Suprapubic skin (tissue), 4 donors: ENCODE measurements at regions not wholly inside any gene's neighbourhood (a gene's known extent, or its start where the extent isn't known, plus 50 kb on each side); places are given as distances from the start of the nearest gene placed in this dataset.

Experiments used
- EP300 ChIP-seq: sonication (generic); formaldehyde crosslinking; IDR thresholded peaks from one replicate; pipeline ENCODE4 v1.6.1; 2017; ENCODE audit warnings: antibody characterized with exemption
- POLR2A ChIP-seq, 2 donors: fragments of 450-650 bp; IDR thresholded peaks; one replicate each; pipeline ENCODE4 v1.6.1; 2017; ENCODE audit warnings: antibody characterized with exemption in 2 of 2, mild to moderate bottlenecking in 2 of 2, moderate library complexity in 2 of 2
- POLR2AphosphoS5 ChIP-seq, 3 donors: sonication (generic); formaldehyde crosslinking; IDR thresholded peaks; one replicate each; pipeline ENCODE4 v1.6.1; 2017; ENCODE audit warnings: antibody characterized with exemption in 3 of 3
- TF ChIP-seq, protein P1 (sequence below), 2 donors: fragments of 200-600 bp in 1 of 2; fragments of 450-650 bp in 1 of 2; sonication (generic) in 1 of 2; IDR thresholded peaks; one replicate each; pipeline ENCODE4 v1.5.1; 2016 to 2019; ENCODE audit warnings: antibody characterized with exemption in 2 of 2, mild to moderate bottlenecking in 1 of 2, moderate library complexity in 1 of 2

DNA sequence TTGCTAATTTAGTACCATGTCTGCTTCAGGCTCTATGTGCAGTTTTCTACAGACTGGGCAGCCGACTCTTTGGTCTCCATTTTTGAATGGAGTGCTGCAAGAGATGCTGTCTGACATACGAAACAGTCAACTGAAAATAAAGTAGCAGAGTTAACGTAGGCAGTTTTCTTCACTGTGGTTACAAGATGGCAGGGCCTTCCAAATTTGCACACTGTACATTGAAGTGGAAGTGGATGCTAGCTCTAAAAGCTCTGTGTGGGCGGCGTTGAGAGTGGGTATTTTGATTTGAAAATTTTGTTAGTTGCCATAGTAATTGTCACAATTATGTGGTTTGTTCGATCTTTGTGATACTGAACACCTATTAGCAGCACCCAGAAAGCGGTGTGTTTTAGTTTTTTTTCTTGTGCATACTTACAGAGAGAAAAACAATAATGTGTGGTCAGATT is 154.9 kb upstream of the ATP2B1 start:
- no peak for TF ChIP-seq EP300
- TF ChIP-seq, protein P1, sequence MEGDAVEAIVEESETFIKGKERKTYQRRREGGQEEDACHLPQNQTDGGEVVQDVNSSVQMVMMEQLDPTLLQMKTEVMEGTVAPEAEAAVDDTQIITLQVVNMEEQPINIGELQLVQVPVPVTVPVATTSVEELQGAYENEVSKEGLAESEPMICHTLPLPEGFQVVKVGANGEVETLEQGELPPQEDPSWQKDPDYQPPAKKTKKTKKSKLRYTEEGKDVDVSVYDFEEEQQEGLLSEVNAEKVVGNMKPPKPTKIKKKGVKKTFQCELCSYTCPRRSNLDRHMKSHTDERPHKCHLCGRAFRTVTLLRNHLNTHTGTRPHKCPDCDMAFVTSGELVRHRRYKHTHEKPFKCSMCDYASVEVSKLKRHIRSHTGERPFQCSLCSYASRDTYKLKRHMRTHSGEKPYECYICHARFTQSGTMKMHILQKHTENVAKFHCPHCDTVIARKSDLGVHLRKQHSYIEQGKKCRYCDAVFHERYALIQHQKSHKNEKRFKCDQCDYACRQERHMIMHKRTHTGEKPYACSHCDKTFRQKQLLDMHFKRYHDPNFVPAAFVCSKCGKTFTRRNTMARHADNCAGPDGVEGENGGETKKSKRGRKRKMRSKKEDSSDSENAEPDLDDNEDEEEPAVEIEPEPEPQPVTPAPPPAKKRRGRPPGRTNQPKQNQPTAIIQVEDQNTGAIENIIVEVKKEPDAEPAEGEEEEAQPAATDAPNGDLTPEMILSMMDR (IDR thresholded peaks at IDR 0.05): no peak
- no peak for TF ChIP-seq POLR2A (IDR thresholded peaks at IDR 0.05)
- no peak for TF ChIP-seq POLR2AphosphoS5 (IDR thresholded peaks at IDR 0.05)
